ENCODE measurements at regions not wholly inside any gene's neighbourhood (a gene's known extent, or its start where the extent isn't known, plus 50 kb on each side); places are given as distances from the start of the nearest gene placed in this dataset.

- TF ChIP-seq CTCF (IDR thresholded peaks at IDR 0.05), result no peak
- no peak for TF ChIP-seq POLR2AphosphoS5 (IDR thresholded peaks at IDR 0.05; ENCODE audit: low read depth, low read length)
- no peak for TF ChIP-seq SIN3A (IDR thresholded peaks at IDR 0.05; ENCODE audit: borderline replicate concordance, insufficient read depth, low read depth, low read length)
Observed at GRCh38 chr1:213728593-213729536, 258.9 kb upstream of the PROX1 start.

Data from Panc1 (cell line).